K562 (cell line): ENCODE measurements at regions not wholly inside any gene's neighbourhood (a gene's known extent, or its start where the extent isn't known, plus 50 kb on each side); places are given as distances from the start of the nearest gene placed in this dataset.

Experiments
- CEBPG ChIP-seq, 3 experiments: fragments of 200-800 bp in 1 of 3; sonication (Bioruptor generic) in 1 of 3; sonication (generic) in 1 of 3; formaldehyde crosslinking in 1 of 3; IDR thresholded peaks in 2 of 3; conservative IDR thresholded peaks in 1 of 3; 2 replicates each; pipeline versions ENCODE4 v1.6.1 to v1.8.0; 2016 to 2022; ENCODE audit warnings: missing compliant biosample characterization in 2 of 3, missing genetic modification characterization in 2 of 3, mild to moderate bottlenecking in 1 of 3, missing genetic modification reagents in 1 of 3
- MGA ChIP-seq: fragments of 450-650 bp; IDR thresholded peaks from 2 replicates; pipeline ENCODE4 v1.6.1; 2016; ENCODE audit warnings: mild to moderate bottlenecking, moderate library complexity
- NCOA1 ChIP-seq: fragments of 450-650 bp; IDR thresholded peaks from 2 replicates; pipeline ENCODE4 v1.6.1; 2016; ENCODE audit warnings: low read depth
- RAD21 ChIP-seq, 2 experiments: fragments of 250-450 bp in 1 of 2; fragments of 450-650 bp in 1 of 2; sonication (Bioruptor Pico) in 1 of 2; formaldehyde crosslinking in 1 of 2; IDR thresholded peaks in 1 of 2; conservative IDR thresholded peaks in 1 of 2; 2 replicates each; pipeline versions ENCODE4 v1.4.0 to v1.8.0; 2020 to 2022; ENCODE audit warnings: mild to moderate bottlenecking in 2 of 2, moderate library complexity in 1 of 2
- TF ChIP-seq, protein P1 (sequence below): fragments of 450-650 bp; formaldehyde crosslinking; IDR thresholded peaks from 2 replicates; pipeline ENCODE4 v1.4.0; 2020; ENCODE audit warnings: mild to moderate bottlenecking, moderate library complexity

DNA sequence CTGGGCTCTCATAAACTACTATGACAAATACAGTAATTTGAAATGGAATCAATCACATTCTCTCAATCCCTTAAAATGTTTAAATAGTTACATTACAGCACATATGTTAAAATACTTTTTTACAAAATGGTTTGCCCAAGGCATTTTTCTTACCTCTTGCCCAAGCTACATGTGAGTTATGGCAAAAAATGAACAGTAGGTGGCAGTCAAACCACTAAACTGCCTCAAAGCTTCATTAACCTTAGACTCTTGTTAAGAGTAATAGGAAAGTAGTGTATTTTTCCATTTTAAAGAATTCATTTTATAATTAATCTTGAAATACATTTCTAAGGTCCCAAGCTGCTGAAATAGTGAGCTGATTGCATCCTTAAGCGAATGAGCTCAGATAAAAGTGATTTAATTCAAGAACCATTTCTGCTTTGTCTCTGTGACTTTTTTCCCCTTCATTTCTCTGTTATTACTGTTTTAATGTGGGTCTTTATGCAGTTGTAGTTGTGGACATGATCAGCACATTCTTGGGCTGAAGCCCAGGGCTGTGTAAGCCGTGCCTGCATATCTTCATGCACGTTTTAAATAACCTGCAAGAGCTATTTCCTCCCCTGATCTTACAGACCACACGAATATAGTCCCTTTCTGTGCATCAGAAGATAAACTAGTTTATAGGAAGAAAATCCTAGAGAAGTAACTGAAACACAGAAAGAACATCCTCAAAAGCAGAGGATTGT, 311.8 kb downstream of the LNPK start (continued):
- TF ChIP-seq, protein P1, sequence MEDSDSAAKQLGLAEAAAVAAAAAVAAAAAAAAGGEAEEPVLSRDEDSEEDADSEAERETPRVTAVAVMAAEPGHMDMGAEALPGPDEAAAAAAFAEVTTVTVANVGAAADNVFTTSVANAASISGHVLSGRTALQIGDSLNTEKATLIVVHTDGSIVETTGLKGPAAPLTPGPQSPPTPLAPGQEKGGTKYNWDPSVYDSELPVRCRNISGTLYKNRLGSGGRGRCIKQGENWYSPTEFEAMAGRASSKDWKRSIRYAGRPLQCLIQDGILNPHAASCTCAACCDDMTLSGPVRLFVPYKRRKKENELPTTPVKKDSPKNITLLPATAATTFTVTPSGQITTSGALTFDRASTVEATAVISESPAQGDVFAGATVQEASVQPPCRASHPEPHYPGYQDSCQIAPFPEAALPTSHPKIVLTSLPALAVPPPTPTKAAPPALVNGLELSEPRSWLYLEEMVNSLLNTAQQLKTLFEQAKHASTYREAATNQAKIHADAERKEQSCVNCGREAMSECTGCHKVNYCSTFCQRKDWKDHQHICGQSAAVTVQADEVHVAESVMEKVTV (CRISPR knock-in tag): peak; percentile 98
- peak; percentile 97 for TF ChIP-seq RAD21 (CRISPR knock-in tag; conservative IDR thresholded peaks at IDR 0.05 in 1 of 2, IDR thresholded peaks at IDR 0.05 in 1 of 2)
- TF ChIP-seq CEBPG (CRISPR knock-in tag; IDR thresholded peaks at IDR 0.05): no peak
- TF ChIP-seq CEBPG (tag; conservative IDR thresholded peaks at IDR 0.05 in 1 of 2, IDR thresholded peaks at IDR 0.05 in 1 of 2): peak in 1 of 2 experiments; percentile 66; a peak in 2 of 4 replicates
- no peak for TF ChIP-seq NCOA1
- TF ChIP-seq MGA: no peak
